Activated gamma-delta T cell treated with Interleukin-2 at 50 U/mL for 16 hours (primary cell): ENCODE measurements at regions not wholly inside any gene's neighbourhood (a gene's known extent, or its start where the extent isn't known, plus 50 kb on each side); places are given as distances from the start of the nearest gene placed in this dataset.
"Not testable (repeated sequence)": the region's sequence is repeated elsewhere in the genome, so short reads cannot be mapped to it uniquely, and the experiment has no call there.

Experiments used
- DNase-seq: peaks from one replicate; pipeline ENCODE4 v3.0.0-alpha.2; 2020

GRCh38 chr4:3365871-3366842, 73.3 kb downstream of the RGS12 start:
- no peak for DNase-seq

DNA sequence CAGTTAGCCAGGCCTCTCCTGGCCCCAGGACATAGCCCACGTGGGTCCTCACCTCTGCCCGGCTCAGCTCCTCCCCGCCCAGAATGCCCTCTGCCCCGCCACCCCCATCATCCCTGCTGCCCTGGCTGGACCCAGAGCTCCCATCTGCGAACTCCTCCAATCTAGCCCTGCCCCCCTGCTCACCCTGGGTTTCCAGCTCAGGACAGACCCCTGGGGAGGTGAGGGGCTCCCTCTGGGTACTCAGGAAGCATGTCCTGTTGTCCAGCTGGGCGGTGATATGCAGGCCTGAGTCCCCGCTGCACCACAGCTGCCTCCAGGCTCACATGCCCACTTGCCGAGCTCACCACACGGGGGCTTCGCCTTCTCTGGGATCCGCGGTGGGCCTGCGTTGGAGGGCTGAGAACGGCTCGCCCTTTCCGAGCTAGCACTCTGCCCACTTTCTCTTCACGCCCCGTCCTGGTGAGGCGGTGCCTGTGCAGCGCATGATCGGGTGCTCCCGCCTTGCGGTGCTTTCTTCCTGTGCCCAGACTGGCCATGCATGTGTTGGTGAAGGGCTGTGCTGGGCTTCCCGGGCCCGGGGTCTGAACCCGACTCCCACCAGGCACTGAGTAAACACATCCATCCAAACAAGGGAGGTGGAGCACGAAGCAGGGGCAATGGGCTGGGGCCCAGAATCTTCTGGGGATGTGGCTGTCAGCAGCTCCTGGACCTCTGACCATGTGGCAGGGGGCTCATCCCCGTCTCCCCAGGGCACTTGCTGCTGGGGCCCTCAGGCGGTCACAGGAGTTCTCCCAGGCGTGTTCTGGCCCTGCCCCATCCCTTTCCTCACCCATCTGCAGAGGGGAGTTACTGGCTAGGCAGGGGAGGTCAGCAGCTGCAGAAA, 74.3 kb downstream of the RGS12 start:
- no peak for DNase-seq

GRCh38 chr4:3367866-3368265, 73.9 kb upstream of the HGFAC start:
- no peak for DNase-seq

GRCh38 chr4:3368334-3368733, 73.4 kb upstream of the HGFAC start:
- DNase-seq, result no peak

DNA sequence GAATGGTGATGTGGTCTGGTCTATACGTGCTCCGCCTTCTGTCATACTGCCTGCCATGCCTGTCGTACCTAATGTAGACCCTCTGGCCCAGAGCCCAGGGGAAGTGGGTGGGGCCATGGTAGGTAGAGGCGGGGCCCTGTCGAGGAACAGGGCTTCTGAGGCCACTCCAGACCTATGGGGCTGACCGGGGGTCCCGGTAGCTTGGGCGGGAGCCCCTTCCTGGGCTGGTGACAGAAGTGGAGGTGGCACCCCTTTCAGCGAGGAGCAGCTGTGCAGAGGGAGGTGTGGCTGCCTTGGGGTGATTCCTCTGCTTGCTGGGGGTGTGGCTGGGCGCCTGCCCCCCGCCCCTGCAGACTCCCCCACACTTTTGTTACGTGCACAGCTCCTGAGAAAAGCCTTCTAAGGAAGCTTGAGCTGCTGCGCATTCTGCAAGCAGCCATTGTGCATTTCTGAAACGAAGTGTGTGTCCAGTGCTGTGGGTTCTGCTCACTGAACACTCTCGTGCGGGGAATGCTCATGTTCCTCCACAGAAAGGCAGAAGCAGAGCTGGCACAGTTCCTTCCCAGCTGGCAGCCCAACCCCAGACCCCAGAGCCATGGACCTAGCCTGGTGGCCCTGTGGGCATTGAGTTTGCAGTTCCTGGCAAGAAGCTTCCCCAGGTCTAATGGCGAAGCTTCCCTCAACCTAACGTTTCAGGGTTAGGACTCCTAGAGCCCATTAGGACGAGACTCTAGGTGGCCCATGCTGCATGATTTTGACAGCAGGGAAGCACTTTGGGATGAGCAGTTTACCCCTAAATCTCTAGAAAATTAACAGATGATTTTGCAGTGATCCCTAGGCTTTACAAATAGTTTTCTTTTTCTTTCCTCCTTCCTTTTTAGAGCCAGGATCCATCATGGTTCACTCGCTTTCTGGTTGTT, 72.7 kb upstream of the HGFAC start:
- no peak for DNase-seq

DNA sequence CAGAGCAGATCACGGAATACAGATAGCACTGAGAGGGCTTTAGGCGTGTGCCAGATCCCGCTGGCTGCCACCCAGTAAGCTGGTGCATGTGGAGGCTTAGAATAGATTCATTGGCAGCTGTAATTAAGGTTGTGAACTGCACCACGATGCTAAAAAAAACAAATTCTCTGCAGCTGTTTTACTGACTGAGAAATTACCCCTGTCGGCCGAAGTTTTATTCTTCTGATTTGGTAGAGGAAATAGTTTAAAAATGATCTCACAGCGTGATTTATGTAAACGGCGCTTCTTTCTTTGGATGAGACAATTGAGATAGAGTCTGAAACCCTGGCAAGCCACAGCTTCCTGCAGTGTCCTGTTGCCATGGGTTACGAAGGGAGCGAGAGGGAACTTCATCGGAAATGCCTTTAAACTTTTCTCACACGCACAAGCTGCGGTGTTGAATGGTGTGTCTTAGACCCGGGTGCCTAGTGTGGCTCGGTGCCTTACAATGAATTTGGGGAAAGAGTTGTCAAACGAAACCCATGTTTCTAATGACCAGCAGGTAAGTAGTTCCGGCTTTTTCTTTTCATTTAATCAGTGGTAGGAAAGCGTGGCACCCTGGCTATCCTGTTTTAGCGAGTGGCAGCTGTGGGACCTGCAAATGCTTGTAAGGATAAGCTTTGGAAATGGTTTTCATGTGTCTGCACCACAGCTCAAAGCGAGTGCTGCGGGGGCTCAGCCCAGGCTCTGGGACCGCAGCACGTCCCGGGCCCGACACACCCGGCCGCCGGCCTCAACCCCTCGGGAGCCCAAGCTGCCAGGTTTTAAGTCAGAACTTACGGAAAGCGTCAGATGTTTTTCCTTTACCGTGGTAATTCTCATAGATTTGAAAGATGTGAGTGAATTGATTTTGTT, 71.7 kb upstream of the HGFAC start:
- no peak for DNase-seq

GRCh38 chr4:3371033-3372001, 70.5 kb upstream of the HGFAC start:
- DNase-seq, result no peak

- DNase-seq, result no peak
These were observed 69.4 kb upstream of the HGFAC start for GRCh38 chr4:3372264-3372932.

DNA sequence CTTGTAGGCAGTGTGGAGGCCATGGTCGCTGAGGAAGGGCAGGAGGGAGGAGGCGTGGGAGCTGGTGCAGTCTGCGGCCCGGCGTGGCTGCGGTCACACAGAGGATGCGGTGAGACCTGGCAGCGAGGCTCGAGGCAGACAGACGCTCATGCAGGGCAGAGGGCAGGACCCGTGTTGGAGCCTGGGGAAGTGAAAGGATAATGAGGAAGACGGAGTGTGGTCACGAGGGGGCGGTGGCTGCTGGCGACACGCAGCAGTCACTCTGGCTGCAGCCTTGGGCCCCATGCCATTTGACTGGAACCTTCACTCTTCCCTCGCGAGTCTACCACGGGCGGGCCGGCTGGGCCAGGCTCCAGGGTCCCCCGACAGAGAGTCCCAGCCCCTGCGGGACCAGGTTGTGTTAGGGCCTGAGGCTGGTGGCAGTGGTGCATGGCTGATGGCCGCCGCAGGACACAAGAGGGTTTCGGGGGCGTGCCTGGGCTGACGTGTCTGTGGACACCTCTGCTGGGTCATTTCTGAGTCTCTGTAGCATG, 68.8 kb upstream of the HGFAC start:
- no peak for DNase-seq

GRCh38 chr4:3373468-3373867, 68.3 kb upstream of the HGFAC start:
- no peak for DNase-seq

DNA sequence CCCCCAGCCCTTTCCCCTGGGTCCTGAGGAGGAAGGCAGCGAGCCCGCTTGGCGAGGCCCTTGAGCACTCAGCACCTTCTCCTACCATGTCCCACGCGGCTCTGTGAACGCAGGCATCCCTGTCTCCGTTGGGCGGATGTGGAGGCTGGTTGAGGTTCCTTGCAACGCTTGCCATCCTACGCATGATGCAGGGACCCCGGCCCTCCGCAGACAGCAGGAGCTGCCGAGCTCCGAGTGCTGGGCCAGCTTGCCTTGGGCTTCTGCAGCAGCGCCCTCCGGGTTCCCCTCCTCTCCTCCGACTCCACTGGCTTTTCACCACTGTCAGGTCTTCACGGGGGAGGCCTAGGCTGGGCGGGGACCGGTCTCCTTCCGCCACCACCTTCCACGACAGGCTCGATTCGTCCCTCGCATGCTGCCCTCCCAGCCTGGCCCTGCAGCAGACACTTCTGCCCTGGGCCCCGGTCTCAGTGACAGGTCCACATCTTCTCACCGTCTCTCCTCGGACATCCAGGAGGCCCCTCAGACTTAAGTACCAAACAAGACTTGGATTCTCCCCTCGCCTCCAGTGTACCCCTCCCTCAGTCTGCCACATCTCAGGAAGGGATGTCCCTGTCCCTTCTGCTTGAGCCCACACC, 67.6 kb upstream of the HGFAC start:
- DNase-seq, result no peak

DNA sequence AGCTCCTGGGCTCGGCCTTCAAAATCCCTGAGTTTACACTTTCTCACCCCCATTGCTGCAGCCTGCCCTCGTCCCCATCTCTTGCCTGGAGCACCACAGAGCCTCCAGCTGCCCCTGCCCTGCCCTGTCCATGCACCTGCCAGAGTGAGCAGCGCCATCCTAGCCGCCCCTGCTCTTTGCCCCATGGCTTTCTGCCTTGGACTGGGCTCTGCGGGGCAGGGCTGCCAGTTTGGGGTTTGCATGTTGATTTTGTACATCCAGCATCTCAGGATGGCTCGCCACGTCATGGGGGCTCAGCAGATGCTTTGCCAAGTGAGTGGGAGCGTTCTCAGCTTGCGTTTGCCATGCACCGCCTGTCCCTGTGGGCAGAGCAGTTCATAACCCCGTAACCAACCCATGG, 67.1 kb upstream of the HGFAC start:
- DNase-seq, result no peak

DNA sequence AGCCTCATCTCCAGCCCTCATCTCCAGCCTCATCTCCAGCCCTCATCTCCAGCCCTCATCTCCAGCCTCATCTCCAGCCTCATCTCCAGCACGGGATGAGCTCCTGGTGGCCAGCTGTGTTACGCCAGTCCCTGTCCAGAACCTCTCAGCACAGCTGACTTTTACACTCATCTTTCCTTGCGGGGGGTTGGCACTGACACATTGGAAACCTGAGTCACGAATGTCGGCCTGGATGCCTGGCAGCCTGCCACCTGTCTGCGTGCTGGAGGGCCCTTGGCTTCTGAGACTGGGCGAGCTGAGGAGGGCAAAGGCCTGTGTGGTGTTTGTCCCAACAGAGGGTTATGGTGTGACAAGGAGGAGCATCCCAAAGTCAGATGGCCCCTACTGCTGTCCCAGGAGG, 66.1 kb upstream of the HGFAC start:
- no peak for DNase-seq

GRCh38 chr4:3376266-3376665, 65.5 kb upstream of the HGFAC start:
- no peak for DNase-seq

DNA sequence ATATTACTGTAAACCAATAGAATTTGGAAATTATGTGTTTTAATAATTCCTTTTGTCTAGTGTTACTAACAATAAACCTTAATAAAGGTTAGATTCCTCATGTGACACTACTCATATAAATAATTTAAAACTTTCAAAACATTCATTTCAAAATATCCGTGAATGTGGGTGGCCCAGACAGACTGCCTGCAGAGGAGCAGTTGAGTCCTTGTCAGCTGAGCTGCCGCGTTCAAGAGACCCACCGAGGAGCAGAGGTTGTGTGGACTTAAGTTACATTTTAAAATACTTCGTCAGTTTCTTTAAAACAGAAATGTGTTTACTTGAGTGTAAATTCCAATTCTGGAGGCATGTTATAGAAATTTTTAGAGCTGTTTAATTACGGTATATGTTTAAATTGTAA, 64.2 kb upstream of the HGFAC start:
- DNase-seq, result no peak

DNA sequence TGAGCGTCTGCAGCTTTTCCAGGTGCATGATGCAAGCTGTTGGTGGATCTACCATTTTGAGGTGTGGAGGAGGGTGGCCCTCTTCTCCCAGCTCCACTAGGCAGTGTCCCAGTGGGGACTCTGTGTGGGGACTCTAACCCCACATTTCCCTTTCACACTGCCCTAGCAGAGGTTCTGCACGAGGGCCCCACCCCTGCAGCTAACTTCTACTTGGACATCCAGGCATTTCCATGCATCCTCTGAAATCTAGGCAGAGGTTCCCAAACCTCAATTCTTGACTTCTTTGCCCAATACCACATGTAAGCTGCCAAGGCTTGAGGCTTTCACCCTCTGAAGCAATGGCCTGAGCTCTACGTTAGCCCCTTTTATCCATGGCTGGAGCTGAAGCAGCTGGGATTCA, 61.4 kb upstream of the HGFAC start:
- not testable (repeated sequence) for DNase-seq

- not testable (repeated sequence) for DNase-seq
These were observed 60.6 kb upstream of the HGFAC start for GRCh38 chr4:3381208-3381607.

GRCh38 chr4:3382251-3382650, 59.5 kb upstream of the HGFAC start:
- DNase-seq, result no peak

DNA sequence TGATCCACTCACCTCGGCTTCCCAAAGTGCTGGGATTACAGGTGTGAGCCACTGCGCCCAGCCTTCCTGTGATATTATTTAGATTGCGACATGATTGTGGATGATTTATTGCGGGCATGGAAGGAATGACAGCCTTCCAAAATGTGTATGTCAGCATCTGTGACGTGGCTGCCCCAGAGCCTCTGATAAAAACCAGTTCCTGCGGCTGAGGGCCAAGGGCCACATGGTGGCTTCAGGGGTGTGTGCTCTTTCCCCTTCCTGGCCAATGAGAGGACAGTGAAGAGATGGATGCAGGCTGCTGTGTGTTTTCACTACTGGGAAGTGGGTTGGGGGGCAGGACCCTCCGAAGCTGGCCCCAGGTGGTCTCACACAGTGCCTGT, 57.4 kb upstream of the HGFAC start:
- DNase-seq, result no peak
